Activated CD4-positive, alpha-beta T cell treated with anti-CD3 and anti-CD28 coated beads, Interleukin-2, amount 10 ng/mL, durations not matched to agents 24 days and 14 days (primary cell): ENCODE measurements at regions not wholly inside any gene's neighbourhood (a gene's known extent, or its start where the extent isn't known, plus 50 kb on each side); places are given as distances from the start of the nearest gene placed in this dataset.
"Not testable (repeated sequence)": the region's sequence is repeated elsewhere in the genome, so short reads cannot be mapped to it uniquely, and the experiment has no call there.

ENCODE experiments used
- DNase-seq: peaks from one replicate; pipeline ENCODE4 v3.0.0; 2022
- H3K27ac Mint-ChIP-seq: one replicate; pipeline ENCODE4 v1.8.0; 2022; ENCODE audit warnings: mild to moderate bottlenecking, mixed read lengths
- H3K27me3 Mint-ChIP-seq: one replicate; pipeline ENCODE4 v1.8.0; 2022; ENCODE audit warnings: mixed read lengths
- H3K36me3 Mint-ChIP-seq: one replicate; pipeline ENCODE4 v1.8.0; 2022; ENCODE audit warnings: low read depth, mild to moderate bottlenecking, mixed read lengths
- H3K4me1 Mint-ChIP-seq: one replicate; pipeline ENCODE4 v1.8.0; 2021; ENCODE audit warnings: mixed read lengths
- H3K4me3 Mint-ChIP-seq: one replicate; pipeline ENCODE4 v1.8.0; 2022; ENCODE audit warnings: mild to moderate bottlenecking, moderate library complexity, mixed read lengths
- H3K9me3 Mint-ChIP-seq: one replicate; pipeline ENCODE4 v1.8.0; 2021; ENCODE audit warnings: mixed read lengths
- intact Hi-C: fragments of 100-400 bp; cut with micrococcal nuclease; formaldehyde crosslinking; loops from one replicate; pipeline ENCODE4 v1.15.1; 2023

GRCh38 chr18:59038295-59039039, 101.2 kb upstream of the SEC11C start:
- Mint-ChIP-seq H3K4me1 (no peaks in the 10 kb centered on the region), H3K27me3 (no peaks in the 10 kb centered on the region), H3K9me3 (no peaks in the 10 kb centered on the region), H3K4me3 (no peak overlapping the region), H3K27ac (no peak overlapping the region), H3K36me3 (no peaks in the 10 kb centered on the region)
- intact Hi-C loops: no loop called here
- no peak for DNase-seq

DNA sequence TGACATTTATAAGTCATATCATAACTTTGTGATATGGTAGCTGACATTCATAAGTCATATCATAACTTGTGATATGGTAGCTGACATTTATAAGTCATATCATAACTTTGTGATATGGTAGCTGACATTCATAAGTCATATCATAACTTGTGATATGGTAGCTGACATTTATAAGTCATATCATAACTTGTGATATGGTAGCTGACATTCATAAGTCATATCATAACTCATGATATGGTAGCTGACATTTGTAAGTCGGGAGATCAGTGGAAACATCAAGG, 100.7 kb upstream of the SEC11C start:
- DNase-seq, H3K4me1 Mint-ChIP-seq, intact Hi-C loops, H3K36me3 Mint-ChIP-seq, H3K4me3 Mint-ChIP-seq, H3K27me3 Mint-ChIP-seq, H3K27ac Mint-ChIP-seq, H3K9me3 Mint-ChIP-seq: not testable (repeated sequence)

GRCh38 chr18:59039449-59039848, 100.2 kb upstream of the SEC11C start:
- Mint-ChIP-seq H3K27me3 (no peaks in the 10 kb centered on the region), H3K9me3 (no peaks in the 10 kb centered on the region), H3K27ac (no peak overlapping the region), H3K4me1 (no peaks in the 10 kb centered on the region), H3K36me3 (no peaks in the 10 kb centered on the region), H3K4me3 (no peak overlapping the region)
- intact Hi-C loops: no loop called here
- DNase-seq: no peak

GRCh38 chr18:59040770-59041148, 98.9 kb upstream of the SEC11C start:
- Mint-ChIP-seq H3K27me3 (no peaks in the 10 kb centered on the region), H3K4me1 (no peaks in the 10 kb centered on the region), H3K36me3 (no peaks in the 10 kb centered on the region), H3K27ac (no peak overlapping the region), H3K9me3 (no peaks in the 10 kb centered on the region), H3K4me3 (no peak overlapping the region)
- no peak for DNase-seq
- intact Hi-C loops: no loop called here

DNA sequence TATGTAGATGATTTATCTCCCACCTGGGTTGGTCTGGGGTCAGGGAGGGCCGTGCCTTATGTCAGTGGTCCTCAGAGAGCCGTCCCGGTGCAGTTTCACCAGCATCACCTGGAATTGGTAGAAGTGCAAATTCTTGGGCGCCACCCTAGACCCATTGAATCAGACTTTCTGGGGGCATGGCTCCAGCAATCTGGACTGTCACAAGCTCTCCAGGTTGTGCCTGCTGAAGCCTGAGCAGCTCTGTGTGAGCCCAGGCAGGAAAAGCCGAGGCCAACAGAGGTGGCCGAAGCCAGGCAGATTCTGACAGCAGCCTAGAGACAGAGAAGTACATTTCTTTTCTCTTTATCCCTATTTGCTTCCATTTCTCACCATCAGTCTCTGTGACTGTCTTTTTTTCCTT, 98.4 kb upstream of the SEC11C start:
- no peaks in the 10 kb centered on the region for H3K36me3 Mint-ChIP-seq

DNA sequence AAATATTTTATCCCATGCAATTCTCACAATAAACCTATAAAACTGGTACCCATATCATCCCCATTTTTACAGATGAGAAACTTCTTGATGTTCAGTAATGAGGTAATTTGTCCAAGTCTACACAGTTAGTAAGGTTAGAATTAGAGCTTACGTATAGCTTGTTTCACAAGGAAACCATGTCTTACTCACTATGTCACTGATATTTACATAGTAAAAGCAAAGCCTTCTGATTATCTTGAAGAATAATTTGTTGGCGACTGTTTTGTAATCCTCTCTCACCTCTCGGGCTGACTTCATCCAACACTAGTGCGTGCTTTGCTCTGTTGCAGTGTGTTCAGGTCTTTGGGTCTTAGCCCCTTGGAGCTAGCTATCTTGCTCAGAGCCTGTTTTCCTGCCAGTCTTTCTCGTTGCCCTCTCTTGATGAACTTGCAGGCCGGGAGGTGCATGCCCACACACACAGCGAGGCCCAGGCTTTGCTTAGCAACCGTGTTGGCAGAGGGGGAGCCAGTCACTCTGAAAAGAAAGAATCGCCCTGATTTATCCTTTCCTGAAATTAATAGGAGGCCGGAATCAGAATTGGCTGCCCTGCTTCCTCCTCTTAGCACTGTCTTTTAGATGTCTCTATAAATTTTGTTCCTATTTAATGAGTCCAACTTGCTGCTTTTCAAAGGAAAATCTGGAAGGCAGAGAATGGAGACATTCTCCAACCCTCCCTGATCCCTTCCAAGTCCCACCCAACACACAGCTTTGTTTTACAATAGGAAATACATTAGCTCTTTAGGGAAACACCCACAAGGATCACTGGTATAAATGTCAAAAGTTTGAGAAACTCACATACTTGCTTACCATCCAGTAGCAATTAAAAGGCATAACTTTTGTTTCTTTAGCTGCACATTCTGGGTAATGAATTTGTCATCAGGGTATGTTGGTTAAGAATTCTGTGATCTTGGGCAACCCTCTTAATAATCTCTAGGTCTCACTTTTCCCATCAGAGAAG, 97.6 kb upstream of the SEC11C start:
- Mint-ChIP-seq H3K9me3 (no peaks in the 10 kb centered on the region), H3K4me1 (no peaks in the 10 kb centered on the region), H3K27me3 (peaks cover 2% of the 10 kb centered on the region), H3K27ac (no peak overlapping the region), H3K36me3 (no peaks in the 10 kb centered on the region), H3K4me3 (no peak overlapping the region)
- no peak for DNase-seq
- intact Hi-C loops: no loop called here

More for the DNA sequence above, 98.4 kb upstream of the SEC11C start:
- H3K4me3 Mint-ChIP-seq: no peak overlapping the region
- no peaks in the 10 kb centered on the region for H3K4me1 Mint-ChIP-seq
- no peaks in the 10 kb centered on the region for H3K27me3 Mint-ChIP-seq
- no peaks in the 10 kb centered on the region for H3K9me3 Mint-ChIP-seq
- no peak overlapping the region for H3K27ac Mint-ChIP-seq
- DNase-seq: no peak
- intact Hi-C loops: no loop called here

DNA sequence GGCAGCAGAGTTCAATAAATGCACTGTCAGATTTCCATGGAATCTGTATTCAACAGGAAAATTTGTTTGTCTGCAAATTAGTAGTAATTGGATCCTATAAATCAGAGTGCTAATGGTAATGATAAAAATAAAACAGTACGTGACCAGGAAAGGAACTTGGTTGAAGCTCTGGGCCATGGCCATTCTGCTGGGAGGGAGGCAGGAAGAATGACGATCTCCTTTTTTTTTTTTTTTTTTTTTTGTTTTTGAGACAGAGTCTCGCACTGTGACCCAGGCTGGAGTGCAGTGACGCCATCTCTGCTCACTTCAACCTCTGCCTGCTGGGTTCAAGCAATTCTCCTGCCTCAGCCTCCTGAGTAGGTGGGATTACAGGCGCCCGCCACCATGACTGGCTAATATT, 94.8 kb upstream of the SEC11C start:
- Mint-ChIP-seq H3K27ac (no peak overlapping the region), H3K4me3 (no peak overlapping the region), H3K9me3 (no peaks in the 10 kb centered on the region), H3K4me1 (no peaks in the 10 kb centered on the region), H3K27me3 (peaks cover 11% of the 10 kb centered on the region), H3K36me3 (no peaks in the 10 kb centered on the region)
- DNase-seq: no peak
- intact Hi-C loops: no loop called here

- H3K36me3 Mint-ChIP-seq: no peaks in the 10 kb centered on the region
- H3K27me3 Mint-ChIP-seq: peaks cover 13% of the 10 kb centered on the region
- no peak for DNase-seq
- H3K4me1 Mint-ChIP-seq: no peaks in the 10 kb centered on the region
- H3K9me3 Mint-ChIP-seq: no peaks in the 10 kb centered on the region
- no peak overlapping the region for H3K27ac Mint-ChIP-seq
- no peak overlapping the region for H3K4me3 Mint-ChIP-seq
- intact Hi-C loops: no loop called here
Observed at GRCh38 chr18:59047321-59048047, 92.2 kb upstream of the SEC11C start.

GRCh38 chr18:59048048-59048363, 91.7 kb upstream of the SEC11C start:
- Mint-ChIP-seq H3K9me3 (no peaks in the 10 kb centered on the region), H3K4me3 (no peak overlapping the region), H3K36me3 (no peaks in the 10 kb centered on the region), H3K27me3 (peaks cover 14% of the 10 kb centered on the region), H3K27ac (no peak overlapping the region), H3K4me1 (no peaks in the 10 kb centered on the region)
- intact Hi-C loops: no loop called here
- DNase-seq: no peak

GRCh38 chr18:59048378-59048777, 91.3 kb upstream of the SEC11C start:
- DNase-seq: no peak
- no peaks in the 10 kb centered on the region for H3K36me3 Mint-ChIP-seq
- intact Hi-C loops: no loop called here
- no peaks in the 10 kb centered on the region for H3K4me1 Mint-ChIP-seq
- peaks cover 18% of the 10 kb centered on the region for H3K27me3 Mint-ChIP-seq
- no peak overlapping the region for H3K4me3 Mint-ChIP-seq
- H3K27ac Mint-ChIP-seq: no peak overlapping the region
- no peaks in the 10 kb centered on the region for H3K9me3 Mint-ChIP-seq

GRCh38 chr18:59049721-59050660, 89.7 kb upstream of the SEC11C start:
- intact Hi-C loops: no loop called here
- Mint-ChIP-seq H3K27me3 (peaks cover 19% of the 10 kb centered on the region), H3K36me3 (no peaks in the 10 kb centered on the region), H3K4me3 (no peak overlapping the region), H3K27ac (no peak overlapping the region), H3K9me3 (no peaks in the 10 kb centered on the region), H3K4me1 (no peaks in the 10 kb centered on the region)
- DNase-seq: no peak

- Mint-ChIP-seq H3K36me3 (no peaks in the 10 kb centered on the region), H3K9me3 (no peaks in the 10 kb centered on the region), H3K4me1 (no peaks in the 10 kb centered on the region), H3K27ac (no peak overlapping the region), H3K27me3 (peaks cover 19% of the 10 kb centered on the region), H3K4me3 (no peak overlapping the region)
- intact Hi-C loops: no loop called here
- no peak for DNase-seq
Observed at GRCh38 chr18:59050661-59051057, 89.0 kb upstream of the SEC11C start.

- no peak for DNase-seq
- Mint-ChIP-seq H3K27ac (no peak overlapping the region), H3K36me3 (no peaks in the 10 kb centered on the region), H3K4me1 (no peaks in the 10 kb centered on the region), H3K9me3 (no peaks in the 10 kb centered on the region), H3K27me3 (peaks cover 19% of the 10 kb centered on the region), H3K4me3 (no peak overlapping the region)
- intact Hi-C loops: no loop called here
Observed at GRCh38 chr18:59051470-59052165, 88.1 kb upstream of the SEC11C start.
